ENCODE measurements at regions not wholly inside any gene's neighbourhood (a gene's known extent, or its start where the extent isn't known, plus 50 kb on each side); places are given as distances from the start of the nearest gene placed in this dataset.

GRCh38 chrX:40360557-40360956 lies 220.2 kb upstream of the ATP6AP2 start:
- H3K4me3 Mint-ChIP-seq, result no peak overlapping the region
- peaks cover 2 to 3% of the 10 kb centered on the region in 2 donors for H3K9me3 Mint-ChIP-seq
- ATAC-seq (replicated peaks in 1 of 2), result no peak
- H3K27ac Mint-ChIP-seq, result no peak overlapping the region
- H3K4me1 Mint-ChIP-seq (ENCODE audit: low read depth), result no peaks in the 10 kb centered on the region
- H3K27me3 Mint-ChIP-seq (ENCODE audit: low read depth), result peaks cover 6% of the 10 kb centered on the region
- DNase-seq, result no peak
- no peaks in the 10 kb centered on the region for H3K36me3 Mint-ChIP-seq (ENCODE audit: insufficient read depth in 2 of 2)

GRCh38 chrX:40359593-40359992 lies 221.2 kb upstream of the ATP6AP2 start:
- Mint-ChIP-seq H3K36me3 (ENCODE audit: insufficient read depth in 2 of 2) (no peaks in the 10 kb centered on the region), H3K4me3 (no peak overlapping the region), H3K27me3 (ENCODE audit: low read depth) (peaks cover 6% of the 10 kb centered on the region), H3K4me1 (ENCODE audit: low read depth) (no peaks in the 10 kb centered on the region), H3K27ac (no peak overlapping the region), H3K9me3 (peaks cover 2 to 3% of the 10 kb centered on the region in 2 donors)
- ATAC-seq (replicated peaks in 1 of 2) (no peak), DNase-seq (no peak)

GRCh38 chrX:40358994-40359393 lies 221.8 kb upstream of the ATP6AP2 start:
- Mint-ChIP-seq H3K4me1 (ENCODE audit: low read depth) (no peaks in the 10 kb centered on the region), H3K27me3 (ENCODE audit: low read depth) (peaks cover 6% of the 10 kb centered on the region), H3K4me3 (no peak overlapping the region), H3K27ac (no peak overlapping the region), H3K9me3 (no peaks in the 10 kb centered on the region), H3K36me3 (ENCODE audit: insufficient read depth in 2 of 2) (no peaks in the 10 kb centered on the region)
- no peak for DNase-seq
- no peak for ATAC-seq (replicated peaks in 1 of 2)

- no peaks in the 10 kb centered on the region for H3K4me1 Mint-ChIP-seq (ENCODE audit: low read depth)
- peaks cover 13% of the 10 kb centered on the region for H3K27me3 Mint-ChIP-seq (ENCODE audit: low read depth)
- H3K36me3 Mint-ChIP-seq (ENCODE audit: insufficient read depth in 2 of 2), result no peaks in the 10 kb centered on the region
- no peak overlapping the region for H3K27ac Mint-ChIP-seq
- no peak overlapping the region for H3K4me3 Mint-ChIP-seq
- ATAC-seq (replicated peaks in 1 of 2) (no peak), DNase-seq (no peak)
- H3K9me3 Mint-ChIP-seq, result peaks cover 0 to 3% of the 10 kb centered on the region in 2 donors
These were observed 231.5 kb upstream of the ATP6AP2 start for GRCh38 chrX:40349251-40349650.

GRCh38 chrX:40346379-40346778 lies 234.4 kb upstream of the ATP6AP2 start:
- H3K27ac Mint-ChIP-seq, result no peak overlapping the region
- ATAC-seq (replicated peaks in 1 of 2), result no peak
- no peak overlapping the region for H3K4me3 Mint-ChIP-seq
- H3K36me3 Mint-ChIP-seq (ENCODE audit: insufficient read depth in 2 of 2), result no peaks in the 10 kb centered on the region
- peaks cover 0 to 3% of the 10 kb centered on the region in 2 donors for H3K9me3 Mint-ChIP-seq
- DNase-seq, result no peak
- peaks cover 13% of the 10 kb centered on the region for H3K27me3 Mint-ChIP-seq (ENCODE audit: low read depth)
- no peaks in the 10 kb centered on the region for H3K4me1 Mint-ChIP-seq (ENCODE audit: low read depth)

GRCh38 chrX:40343319-40343718 lies 237.5 kb upstream of the ATP6AP2 start:
- DNase-seq (no peak), ATAC-seq (replicated peaks in 1 of 2) (no peak)
- H3K36me3 Mint-ChIP-seq (ENCODE audit: insufficient read depth in 2 of 2), result no peaks in the 10 kb centered on the region
- H3K9me3 Mint-ChIP-seq, result no peaks in the 10 kb centered on the region
- no peaks in the 10 kb centered on the region for H3K4me1 Mint-ChIP-seq (ENCODE audit: low read depth)
- no peak overlapping the region for H3K4me3 Mint-ChIP-seq
- peaks cover 11% of the 10 kb centered on the region for H3K27me3 Mint-ChIP-seq (ENCODE audit: low read depth)
- no peak overlapping the region for H3K27ac Mint-ChIP-seq

GRCh38 chrX:40340116-40340515 lies 240.7 kb upstream of the ATP6AP2 start:
- no peak overlapping the region for H3K27ac Mint-ChIP-seq
- H3K9me3 Mint-ChIP-seq, result no peaks in the 10 kb centered on the region
- ATAC-seq (replicated peaks in 1 of 2) (no peak), DNase-seq (no peak)
- H3K4me1 Mint-ChIP-seq (ENCODE audit: low read depth), result no peaks in the 10 kb centered on the region
- peaks cover 6% of the 10 kb centered on the region for H3K27me3 Mint-ChIP-seq (ENCODE audit: low read depth)
- H3K4me3 Mint-ChIP-seq, result no peak overlapping the region
- no peaks in the 10 kb centered on the region for H3K36me3 Mint-ChIP-seq (ENCODE audit: insufficient read depth in 2 of 2)

GRCh38 chrX:40333344-40333743 lies 235.6 kb upstream of the BCOR start:
- H3K4me1 Mint-ChIP-seq (ENCODE audit: low read depth), result no peaks in the 10 kb centered on the region
- H3K27ac Mint-ChIP-seq, result no peak overlapping the region
- no peak overlapping the region for H3K4me3 Mint-ChIP-seq
- no peaks in the 10 kb centered on the region for H3K9me3 Mint-ChIP-seq
- ATAC-seq (replicated peaks in 1 of 2) (no peak), DNase-seq (no peak)
- H3K27me3 Mint-ChIP-seq (ENCODE audit: low read depth), result peaks cover 6% of the 10 kb centered on the region
- H3K36me3 Mint-ChIP-seq (ENCODE audit: insufficient read depth in 2 of 2), result no peaks in the 10 kb centered on the region

- H3K4me3 Mint-ChIP-seq, result no peak overlapping the region
- no peaks in the 10 kb centered on the region for H3K9me3 Mint-ChIP-seq
- no peak for DNase-seq
- no peak overlapping the region for H3K27ac Mint-ChIP-seq
- peaks cover 9% of the 10 kb centered on the region for H3K27me3 Mint-ChIP-seq (ENCODE audit: low read depth)
- H3K4me1 Mint-ChIP-seq (ENCODE audit: low read depth), result no peaks in the 10 kb centered on the region
- no peak for ATAC-seq (replicated peaks in 1 of 2)
- H3K36me3 Mint-ChIP-seq (ENCODE audit: insufficient read depth in 2 of 2), result no peaks in the 10 kb centered on the region
These were observed 234.0 kb upstream of the BCOR start for GRCh38 chrX:40331762-40332161.

- Mint-ChIP-seq H3K4me3 (no peak overlapping the region), H3K36me3 (ENCODE audit: insufficient read depth in 2 of 2) (no peaks in the 10 kb centered on the region), H3K27me3 (ENCODE audit: low read depth) (peaks cover 12% of the 10 kb centered on the region), H3K27ac (no peak overlapping the region), H3K9me3 (no peaks in the 10 kb centered on the region), H3K4me1 (ENCODE audit: low read depth) (no peaks in the 10 kb centered on the region)
- DNase-seq (no peak), ATAC-seq (replicated peaks in 1 of 2) (no peak)
These were observed 233.6 kb upstream of the BCOR start for GRCh38 chrX:40331353-40331752.

GRCh38 chrX:40329616-40330015 lies 231.9 kb upstream of the BCOR start:
- Mint-ChIP-seq H3K27ac (no peak overlapping the region), H3K4me1 (ENCODE audit: low read depth) (no peaks in the 10 kb centered on the region), H3K4me3 (no peak overlapping the region), H3K9me3 (no peaks in the 10 kb centered on the region), H3K36me3 (ENCODE audit: insufficient read depth in 2 of 2) (no peaks in the 10 kb centered on the region), H3K27me3 (ENCODE audit: low read depth) (peaks cover 17% of the 10 kb centered on the region)
- no peak for DNase-seq
- ATAC-seq (replicated peaks in 1 of 2), result no peak

GRCh38 chrX:40327085-40327484 lies 229.3 kb upstream of the BCOR start:
- H3K4me1 Mint-ChIP-seq (ENCODE audit: low read depth), result no peaks in the 10 kb centered on the region
- no peaks in the 10 kb centered on the region for H3K36me3 Mint-ChIP-seq (ENCODE audit: insufficient read depth in 2 of 2)
- peaks cover 17% of the 10 kb centered on the region for H3K27me3 Mint-ChIP-seq (ENCODE audit: low read depth)
- DNase-seq (no peak), ATAC-seq (replicated peaks in 1 of 2) (no peak)
- no peak overlapping the region for H3K27ac Mint-ChIP-seq
- H3K4me3 Mint-ChIP-seq, result no peak overlapping the region
- H3K9me3 Mint-ChIP-seq, result no peaks in the 10 kb centered on the region

- ATAC-seq (replicated peaks in 1 of 2), result no peak
- peaks cover 17% of the 10 kb centered on the region for H3K27me3 Mint-ChIP-seq (ENCODE audit: low read depth)
- no peak for DNase-seq
- H3K4me1 Mint-ChIP-seq (ENCODE audit: low read depth), result no peaks in the 10 kb centered on the region
- H3K4me3 Mint-ChIP-seq, result no peak overlapping the region
- peaks cover 0 to 2% of the 10 kb centered on the region in 2 donors for H3K36me3 Mint-ChIP-seq (ENCODE audit: insufficient read depth in 2 of 2)
- no peak overlapping the region for H3K27ac Mint-ChIP-seq
- H3K9me3 Mint-ChIP-seq, result peaks cover 2% of the 10 kb centered on the region in 2 donors
These were observed 228.6 kb upstream of the BCOR start for GRCh38 chrX:40326186-40326965.

- Mint-ChIP-seq H3K9me3 (peaks cover 7 to 9% of the 10 kb centered on the region in 2 donors), H3K4me3 (no peak overlapping the region), H3K4me1 (ENCODE audit: low read depth) (no peaks in the 10 kb centered on the region), H3K27ac (no peak overlapping the region), H3K27me3 (ENCODE audit: low read depth) (peaks cover 26% of the 10 kb centered on the region), H3K36me3 (ENCODE audit: insufficient read depth in 2 of 2) (peaks cover 3 to 8% of the 10 kb centered on the region in 2 donors)
- no peak for ATAC-seq (replicated peaks in 1 of 2)
- no peak for DNase-seq
These were observed 227.4 kb upstream of the BCOR start for GRCh38 chrX:40325161-40325560.
